ENCODE measurements at regions not wholly inside any gene's neighbourhood (a gene's known extent, or its start where the extent isn't known, plus 50 kb on each side); places are given as distances from the start of the nearest gene placed in this dataset.

- peak; percentile 39 for DNase-seq (ENCODE audit: low read depth)
These were observed 65.4 kb upstream of the ARAP3 start for GRCh38 chr5:141747152-141748141.

GRCh38 chr5:141746395-141746794 lies 64.4 kb upstream of the ARAP3 start:
- DNase-seq (ENCODE audit: low read depth): no peak

GRCh38 chr5:141745390-141745789 lies 63.4 kb upstream of the ARAP3 start:
- DNase-seq (ENCODE audit: low read depth): no peak

- DNase-seq (ENCODE audit: low read depth): no peak
These were observed 61.8 kb upstream of the ARAP3 start for GRCh38 chr5:141743866-141744272.

GRCh38 chr5:141742866-141743851 lies 61.1 kb upstream of the ARAP3 start:
- DNase-seq (ENCODE audit: low read depth): peak; percentile 42

GRCh38 chr5:141742144-141742543 lies 60.1 kb upstream of the ARAP3 start:
- DNase-seq (ENCODE audit: low read depth): no peak

- DNase-seq (ENCODE audit: low read depth): no peak
These were observed 58.9 kb upstream of the ARAP3 start for GRCh38 chr5:141740885-141741284.

- DNase-seq (ENCODE audit: low read depth): no peak
These were observed 55.5 kb upstream of the ARAP3 start for GRCh38 chr5:141737535-141737934.

GRCh38 chr5:141735823-141736222 lies 53.8 kb upstream of the ARAP3 start:
- no peak for DNase-seq (ENCODE audit: low read depth)

GRCh38 chr5:141734501-141735229 lies 52.6 kb upstream of the ARAP3 start:
- DNase-seq (ENCODE audit: low read depth): peak; percentile 47

- no peak for DNase-seq (ENCODE audit: low read depth)
These were observed 51.2 kb upstream of the ARAP3 start for GRCh38 chr5:141733198-141733597.

- no peak for DNase-seq (ENCODE audit: low read depth)
These were observed 50.4 kb upstream of the ARAP3 start for GRCh38 chr5:141732417-141732816.
